GM12891 (cell line): ENCODE measurements at regions not wholly inside any gene's neighbourhood (a gene's known extent, or its start where the extent isn't known, plus 50 kb on each side); places are given as distances from the start of the nearest gene placed in this dataset.

ENCODE experiments used
- POLR2A ChIP-seq: IDR thresholded peaks from 2 replicates; pipeline ENCODE4 v1.6.1; 2011; ENCODE audit warnings: low read depth, low read length, control low read depth
- POLR2AphosphoS5 ChIP-seq: IDR thresholded peaks from 2 replicates; pipeline ENCODE4 v1.6.1; 2011; ENCODE audit warnings: low read depth, low read length, control low read depth
- POU2F2 ChIP-seq: IDR thresholded peaks from 2 replicates; pipeline ENCODE4 v1.6.1; 2011; ENCODE audit warnings: low read depth, mild to moderate bottlenecking, control low read depth, low read length, moderate library complexity
- SPI1 ChIP-seq: IDR thresholded peaks from 2 replicates; pipeline ENCODE4 v1.6.1; 2011; ENCODE audit warnings: low read depth, low read length, control low read depth
- TAF1 ChIP-seq: IDR thresholded peaks from 2 replicates; pipeline ENCODE4 v1.6.1; 2011; ENCODE audit warnings: low read depth, low read length, control low read depth

- TF ChIP-seq POLR2A (no peak), POLR2AphosphoS5 (no peak), TAF1 (no peak), POU2F2 (no peak), SPI1 (no peak)
Observed at GRCh38 chr10:8225187-8225586, 170.7 kb downstream of the GATA3 start.
